Mucosa of descending colon (tissue), 3 donors: ENCODE measurements at regions not wholly inside any gene's neighbourhood (a gene's known extent, or its start where the extent isn't known, plus 50 kb on each side); places are given as distances from the start of the nearest gene placed in this dataset.

Source experiments
- ATAC-seq: fragments of 200-7000 bp; cut with Tn5 transposase; one replicate; pipeline ENCODE4 v1.9.1; 2020; ENCODE audit warnings: mild to moderate bottlenecking, moderate library complexity
- DNase-seq, 3 donors: peaks; one replicate each; pipeline ENCODE4 v3.0.0-alpha.2; 2020
- H3K36me3 ChIP-seq: fragments of 200-600 bp; one replicate; pipeline ENCODE4 v1.8.0; 2021; ENCODE audit warnings: low read depth, mild to moderate bottlenecking
- H3K4me1 ChIP-seq: fragments of 200-600 bp; one replicate; pipeline ENCODE4 v1.8.0; 2021; ENCODE audit warnings: low read depth, mild to moderate bottlenecking
- H3K4me3 ChIP-seq: fragments of 200-600 bp; one replicate; pipeline ENCODE4 v1.8.0; 2021; ENCODE audit warnings: mild to moderate bottlenecking
- H3K9me3 ChIP-seq: fragments of 200-600 bp; one replicate; pipeline ENCODE4 v1.8.0; 2021; ENCODE audit warnings: mild to moderate bottlenecking
- intact Hi-C, 2 donors: fragments of 100-400 bp; cut with DNase I in 1 of 2; cut with micrococcal nuclease in 1 of 2; formaldehyde crosslinking; loops; one replicate each; pipeline versions ENCODE4 v1.11.0 to v1.11.1; 2022; cut with DNase I, micrococcal nuclease
- TF ChIP-seq, protein P1 (sequence below): fragments of 200-600 bp; IDR thresholded peaks from one replicate; pipeline ENCODE4 v1.8.0; 2022; ENCODE audit warnings: antibody characterized with exemption, mild to moderate bottlenecking
- donor health status: DM: no; HTN: no; CAD: no; lungs with moderate emphysema.
- donor health status: DM: no; HTN: no; CAD: no.
- donor health status: DM: no; HTN: yes; CAD: no.

- Histone ChIP-seq H3K36me3 (no peaks in the 10 kb centered on the region), H3K9me3 (no peaks in the 10 kb centered on the region), H3K4me3 (no peak overlapping the region), H3K4me1 (no peaks in the 10 kb centered on the region)
- intact Hi-C loops, result no loop called here
- TF ChIP-seq, protein P1, sequence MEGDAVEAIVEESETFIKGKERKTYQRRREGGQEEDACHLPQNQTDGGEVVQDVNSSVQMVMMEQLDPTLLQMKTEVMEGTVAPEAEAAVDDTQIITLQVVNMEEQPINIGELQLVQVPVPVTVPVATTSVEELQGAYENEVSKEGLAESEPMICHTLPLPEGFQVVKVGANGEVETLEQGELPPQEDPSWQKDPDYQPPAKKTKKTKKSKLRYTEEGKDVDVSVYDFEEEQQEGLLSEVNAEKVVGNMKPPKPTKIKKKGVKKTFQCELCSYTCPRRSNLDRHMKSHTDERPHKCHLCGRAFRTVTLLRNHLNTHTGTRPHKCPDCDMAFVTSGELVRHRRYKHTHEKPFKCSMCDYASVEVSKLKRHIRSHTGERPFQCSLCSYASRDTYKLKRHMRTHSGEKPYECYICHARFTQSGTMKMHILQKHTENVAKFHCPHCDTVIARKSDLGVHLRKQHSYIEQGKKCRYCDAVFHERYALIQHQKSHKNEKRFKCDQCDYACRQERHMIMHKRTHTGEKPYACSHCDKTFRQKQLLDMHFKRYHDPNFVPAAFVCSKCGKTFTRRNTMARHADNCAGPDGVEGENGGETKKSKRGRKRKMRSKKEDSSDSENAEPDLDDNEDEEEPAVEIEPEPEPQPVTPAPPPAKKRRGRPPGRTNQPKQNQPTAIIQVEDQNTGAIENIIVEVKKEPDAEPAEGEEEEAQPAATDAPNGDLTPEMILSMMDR, result no peak
- DNase-seq (no peak), ATAC-seq (no peak)
Observed at GRCh38 chr3:159560214-159560979, 428.2 kb upstream of the IL12A start.

- Histone ChIP-seq H3K4me1 (no peaks in the 10 kb centered on the region), H3K4me3 (no peak overlapping the region), H3K9me3 (no peaks in the 10 kb centered on the region), H3K36me3 (no peaks in the 10 kb centered on the region)
- TF ChIP-seq, protein P1, result no peak
- intact Hi-C loops, result no loop called here
- no peak for ATAC-seq
- no peak for DNase-seq
Observed at GRCh38 chr3:159565313-159565712, 423.3 kb upstream of the IL12A start.

- ATAC-seq (no peak), DNase-seq (no peak)
- H3K4me1 ChIP-seq, result no peaks in the 10 kb centered on the region
- no peaks in the 10 kb centered on the region for H3K9me3 ChIP-seq
- H3K36me3 ChIP-seq, result no peaks in the 10 kb centered on the region
- no peak overlapping the region for H3K4me3 ChIP-seq
- intact Hi-C loops, result no loop called here
- TF ChIP-seq, protein P1, result no peak
Observed at GRCh38 chr3:159583662-159584061, 405.0 kb upstream of the IL12A start.

- no peak overlapping the region for H3K4me3 ChIP-seq
- H3K9me3 ChIP-seq, result no peaks in the 10 kb centered on the region
- ATAC-seq, result no peak
- TF ChIP-seq, protein P1, result no peak
- intact Hi-C loops, result no loop called here
- no peaks in the 10 kb centered on the region for H3K4me1 ChIP-seq
- DNase-seq, result no peak
- no peaks in the 10 kb centered on the region for H3K36me3 ChIP-seq
Observed at GRCh38 chr3:159584421-159584820, 404.2 kb upstream of the IL12A start.

DNA sequence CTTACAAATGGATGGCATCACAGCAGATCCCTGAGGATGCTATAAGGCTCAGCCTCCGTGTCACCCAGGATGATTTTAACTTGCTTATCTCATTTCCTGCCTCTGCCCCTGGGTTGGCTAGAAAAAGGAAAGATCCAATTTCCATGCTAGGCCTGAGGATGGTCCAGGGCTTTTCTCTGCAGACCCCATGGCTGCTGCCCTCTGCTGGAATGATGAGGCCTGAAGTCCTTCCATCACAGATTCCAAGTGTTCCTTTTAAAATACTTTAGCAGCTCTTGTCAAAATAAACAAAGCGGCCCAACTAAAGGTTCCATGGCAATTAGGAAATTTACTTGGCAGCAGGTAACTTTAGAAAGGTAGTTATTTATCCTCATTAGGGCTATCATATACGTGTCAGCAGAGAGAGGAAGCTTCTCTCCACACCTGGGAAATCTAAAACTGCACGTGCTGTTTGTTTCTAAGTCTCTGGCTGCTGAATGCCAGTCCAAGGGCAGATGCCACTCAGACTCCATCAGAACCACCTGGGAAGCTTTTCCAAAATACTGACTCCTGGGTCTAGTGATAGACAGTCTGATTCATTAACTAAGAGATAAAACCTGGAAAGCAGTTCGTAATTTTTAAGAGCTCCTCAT is 401.9 kb upstream of the IL12A start:
- DNase-seq (no peak), ATAC-seq (no peak)
- Histone ChIP-seq H3K36me3 (no peaks in the 10 kb centered on the region), H3K4me1 (no peaks in the 10 kb centered on the region), H3K4me3 (no peak overlapping the region), H3K9me3 (no peaks in the 10 kb centered on the region)
- TF ChIP-seq, protein P1, result no peak
- intact Hi-C loops, result no loop called here
